WTC11 (cell line): ENCODE measurements at regions not wholly inside any gene's neighbourhood (a gene's known extent, or its start where the extent isn't known, plus 50 kb on each side); places are given as distances from the start of the nearest gene placed in this dataset.

Experiments used
- ATAC-seq: fragments of 200-7000 bp; cut with Tn5 transposase; 2 replicates; pipeline ENCODE4 v1.10.0; 2021; ENCODE audit warnings: mild to moderate bottlenecking, moderate library complexity
- CTCF ChIA-PET: fragments of 300-600 bp; sonication (Branson Sonifier 250); formaldehyde crosslinking; loops from one replicate; lab custom pipeline; 2021; ENCODE audit warnings: antibody characterized with exemption; lab: Charles Lee
- POLR2A ChIA-PET: fragments of 350-600 bp; sonication (Branson Sonifier 250); formaldehyde crosslinking; loops from one replicate; lab custom pipeline; 2021; ENCODE audit warnings: antibody characterized with exemption; lab: Charles Lee
- DNase-seq: peaks from one replicate; pipeline ENCODE4 v3.0.0; 2021; ENCODE audit warnings: low spot score
- H3K27ac Mint-ChIP-seq: 2 replicates; pipeline ENCODE4 v1.8.0; 2021; ENCODE audit warnings: mixed read lengths
- H3K27me3 Mint-ChIP-seq: 2 replicates; pipeline ENCODE4 v1.8.0; 2021; ENCODE audit warnings: low read depth, mild to moderate bottlenecking, moderate library complexity, mixed read lengths
- H3K36me3 Mint-ChIP-seq: 2 replicates; pipeline ENCODE4 v1.8.0; 2021; ENCODE audit warnings: mixed read lengths
- H3K4me1 Mint-ChIP-seq: 2 replicates; pipeline ENCODE4 v1.8.0; 2022; ENCODE audit warnings: mixed read lengths
- H3K4me3 Mint-ChIP-seq: 2 replicates; pipeline ENCODE4 v1.8.0; 2021; ENCODE audit warnings: mild to moderate bottlenecking, moderate library complexity, mixed read lengths
- H3K9me3 Mint-ChIP-seq: 2 replicates; pipeline ENCODE4 v1.8.0; 2021; ENCODE audit warnings: mixed read lengths
- AFF4 ChIP-seq: sonication (generic); formaldehyde crosslinking; IDR thresholded peaks from 2 replicates; pipeline ENCODE4 v1.8.1; 2023; ENCODE audit warnings: mild to moderate bottlenecking, missing genetic modification reagents, borderline replicate concordance
- ESRRA ChIP-seq: sonication (generic); formaldehyde crosslinking; IDR thresholded peaks from 2 replicates; pipeline ENCODE4 v1.8.1; 2022; ENCODE audit warnings: mild to moderate bottlenecking, missing genetic modification reagents, borderline replicate concordance
- GRHL2 ChIP-seq: fragments of 250-450 bp; sonication (Bioruptor Pico); IDR thresholded peaks from 2 replicates; pipeline ENCODE4 v1.8.0; 2022; ENCODE audit warnings: mild to moderate bottlenecking, moderate library complexity; ENCODE audit not compliant: insufficient replicate concordance, severe bottlenecking
- HMGA2 ChIP-seq: fragments of 250-450 bp; sonication (Bioruptor Pico); IDR thresholded peaks from 2 replicates; pipeline ENCODE4 v1.4.0; 2021; ENCODE audit warnings: mild to moderate bottlenecking, moderate library complexity
- IRF2 ChIP-seq: sonication (generic); formaldehyde crosslinking; IDR thresholded peaks from 2 replicates; pipeline ENCODE4 v1.8.0; 2022; ENCODE audit warnings: low read depth, missing genetic modification reagents, borderline replicate concordance
- JAZF1 ChIP-seq: fragments of 250-450 bp; sonication (Bioruptor Pico); IDR thresholded peaks from 2 replicates; pipeline ENCODE4 v1.9.0; 2021; ENCODE audit warnings: moderate library complexity, mild to moderate bottlenecking, inconsistent platforms
- KAT7 ChIP-seq: sonication (generic); formaldehyde crosslinking; IDR thresholded peaks from 2 replicates; pipeline ENCODE4 v1.8.1; 2023; ENCODE audit warnings: missing genetic modification reagents, mild to moderate bottlenecking, borderline replicate concordance
- MXD4 ChIP-seq: fragments of 250-450 bp; sonication (Bioruptor Pico); IDR thresholded peaks from 2 replicates; pipeline ENCODE4 v1.8.0; 2021; ENCODE audit warnings: mild to moderate bottlenecking, moderate library complexity, borderline replicate concordance
- NFE2L1 ChIP-seq: sonication (generic); formaldehyde crosslinking; IDR thresholded peaks from 2 replicates; pipeline ENCODE4 v1.8.1; 2023; ENCODE audit warnings: missing genetic modification reagents
- NR2C2 ChIP-seq: sonication (generic); formaldehyde crosslinking; IDR thresholded peaks from 2 replicates; pipeline ENCODE4 v1.8.0; 2022; ENCODE audit warnings: mild to moderate bottlenecking, missing genetic modification reagents
- PRRX2 ChIP-seq: fragments of 250-450 bp; sonication (Bioruptor Pico); IDR thresholded peaks from 2 replicates; pipeline ENCODE4 v1.8.0; 2021; ENCODE audit warnings: mild to moderate bottlenecking
- RELA ChIP-seq: sonication (generic); formaldehyde crosslinking; IDR thresholded peaks from 2 replicates; pipeline ENCODE4 v1.8.1; 2022; ENCODE audit warnings: missing genetic modification reagents, mild to moderate bottlenecking, borderline replicate concordance
- TCF7 ChIP-seq: sonication (generic); formaldehyde crosslinking; IDR thresholded peaks from 2 replicates; pipeline ENCODE4 v1.8.0; 2022; ENCODE audit warnings: mild to moderate bottlenecking, low read depth, missing genetic modification reagents, moderate library complexity
- TEAD4 ChIP-seq: sonication (generic); formaldehyde crosslinking; IDR thresholded peaks from 2 replicates; pipeline ENCODE4 v1.8.0; 2022; ENCODE audit warnings: mild to moderate bottlenecking, missing genetic modification reagents
- ZBTB21 ChIP-seq: sonication (generic); formaldehyde crosslinking; IDR thresholded peaks from 2 replicates; pipeline ENCODE4 v1.8.1; 2023; ENCODE audit warnings: mild to moderate bottlenecking, missing genetic modification reagents, borderline replicate concordance
- ZNF138 ChIP-seq: sonication (generic); formaldehyde crosslinking; conservative IDR thresholded peaks from 2 replicates; pipeline ENCODE4 v1.8.1; 2022; ENCODE audit warnings: mild to moderate bottlenecking, moderate library complexity, missing genetic modification reagents
- ZNF281 ChIP-seq: sonication (generic); formaldehyde crosslinking; IDR thresholded peaks from 2 replicates; pipeline ENCODE4 v1.8.0; 2023; ENCODE audit warnings: mild to moderate bottlenecking, missing genetic modification reagents
- ZNF423 ChIP-seq: fragments of 250-450 bp; sonication (Bioruptor Pico); IDR thresholded peaks from 2 replicates; pipeline ENCODE4 v2.1.2; 2022; ENCODE audit warnings: mild to moderate bottlenecking, moderate library complexity
- TF ChIP-seq, protein P1 (sequence below): sonication (generic); formaldehyde crosslinking; IDR thresholded peaks from 2 replicates; pipeline ENCODE4 v1.8.1; 2023; ENCODE audit warnings: mild to moderate bottlenecking, missing genetic modification reagents, moderate library complexity
- TF ChIP-seq, protein P2 (sequence below): sonication (generic); formaldehyde crosslinking; IDR thresholded peaks from 2 replicates; pipeline ENCODE4 v1.8.1; 2023; ENCODE audit warnings: mild to moderate bottlenecking, missing genetic modification reagents
- TF ChIP-seq, protein P3 (sequence below): fragments of 250-450 bp; sonication (Bioruptor Pico); IDR thresholded peaks from 2 replicates; pipeline ENCODE4 v1.9.0; 2021; ENCODE audit warnings: moderate library complexity, mild to moderate bottlenecking, inconsistent platforms, borderline replicate concordance
- TF ChIP-seq, protein P4 (sequence below): fragments of 250-450 bp; sonication (Bioruptor Pico); IDR thresholded peaks from 2 replicates; pipeline ENCODE4 v1.9.0; 2021; ENCODE audit warnings: mild to moderate bottlenecking, borderline replicate concordance

GRCh38 chr5:89556215-89556913 is 673.4 kb upstream of the MEF2C start (continued):
- TF ChIP-seq, protein P1, sequence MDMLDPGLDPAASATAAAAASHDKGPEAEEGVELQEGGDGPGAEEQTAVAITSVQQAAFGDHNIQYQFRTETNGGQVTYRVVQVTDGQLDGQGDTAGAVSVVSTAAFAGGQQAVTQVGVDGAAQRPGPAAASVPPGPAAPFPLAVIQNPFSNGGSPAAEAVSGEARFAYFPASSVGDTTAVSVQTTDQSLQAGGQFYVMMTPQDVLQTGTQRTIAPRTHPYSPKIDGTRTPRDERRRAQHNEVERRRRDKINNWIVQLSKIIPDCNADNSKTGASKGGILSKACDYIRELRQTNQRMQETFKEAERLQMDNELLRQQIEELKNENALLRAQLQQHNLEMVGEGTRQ (CRISPR knock-in tag): no peak
- TF ChIP-seq AFF4 (CRISPR knock-in tag): no peak
- no peak for TF ChIP-seq GRHL2 (CRISPR knock-in tag)
- TF ChIP-seq KAT7 (CRISPR knock-in tag): no peak
- TF ChIP-seq TEAD4: no peak
- TF ChIP-seq ESRRA (CRISPR knock-in tag): no peak
- TF ChIP-seq TCF7 (CRISPR knock-in tag): no peak
- no peak for TF ChIP-seq ZNF423
- TF ChIP-seq, all 79 proteins: peak for 0

GRCh38 chr5:89546657-89547056 is 663.7 kb upstream of the MEF2C start:
- DNase-seq (no peak), ATAC-seq (no peak)
- Mint-ChIP-seq H3K27ac (no peak overlapping the region), H3K27me3 (no peaks in the 10 kb centered on the region), H3K9me3 (no peaks in the 10 kb centered on the region), H3K36me3 (no peaks in the 10 kb centered on the region), H3K4me1 (peaks cover 30% of the 10 kb centered on the region), H3K4me3 (no peak overlapping the region)
- ChIA-PET CTCF (no interaction called here), POLR2A (no interaction called here)
- TF ChIP-seq ZBTB21 (CRISPR knock-in tag) (no peak), ZNF281 (no peak), HMGA2 (CRISPR knock-in tag) (no peak), MXD4 (CRISPR knock-in tag) (no peak), NFE2L1 (CRISPR knock-in tag) (no peak), ZNF138 (CRISPR knock-in tag) (no peak), RELA (CRISPR knock-in tag) (no peak), NR2C2 (CRISPR knock-in tag) (no peak), PRRX2 (CRISPR knock-in tag) (no peak), JAZF1 (no peak), IRF2 (CRISPR knock-in tag) (no peak)
- TF ChIP-seq, protein P1 (CRISPR knock-in tag): no peak
- TF ChIP-seq, protein P2, sequence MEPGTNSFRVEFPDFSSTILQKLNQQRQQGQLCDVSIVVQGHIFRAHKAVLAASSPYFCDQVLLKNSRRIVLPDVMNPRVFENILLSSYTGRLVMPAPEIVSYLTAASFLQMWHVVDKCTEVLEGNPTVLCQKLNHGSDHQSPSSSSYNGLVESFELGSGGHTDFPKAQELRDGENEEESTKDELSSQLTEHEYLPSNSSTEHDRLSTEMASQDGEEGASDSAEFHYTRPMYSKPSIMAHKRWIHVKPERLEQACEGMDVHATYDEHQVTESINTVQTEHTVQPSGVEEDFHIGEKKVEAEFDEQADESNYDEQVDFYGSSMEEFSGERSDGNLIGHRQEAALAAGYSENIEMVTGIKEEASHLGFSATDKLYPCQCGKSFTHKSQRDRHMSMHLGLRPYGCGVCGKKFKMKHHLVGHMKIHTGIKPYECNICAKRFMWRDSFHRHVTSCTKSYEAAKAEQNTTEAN (CRISPR knock-in tag): no peak
- TF ChIP-seq, protein P3, sequence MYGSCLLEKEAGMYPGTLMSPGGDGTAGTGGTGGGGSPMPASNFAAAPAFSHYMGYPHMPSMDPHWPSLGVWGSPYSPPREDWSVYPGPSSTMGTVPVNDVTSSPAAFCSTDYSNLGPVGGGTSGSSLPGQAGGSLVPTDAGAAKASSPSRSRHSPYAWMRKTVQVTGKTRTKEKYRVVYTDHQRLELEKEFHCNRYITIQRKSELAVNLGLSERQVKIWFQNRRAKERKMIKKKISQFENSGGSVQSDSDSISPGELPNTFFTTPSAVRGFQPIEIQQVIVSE (CRISPR knock-in tag): no peak
- TF ChIP-seq, protein P4, sequence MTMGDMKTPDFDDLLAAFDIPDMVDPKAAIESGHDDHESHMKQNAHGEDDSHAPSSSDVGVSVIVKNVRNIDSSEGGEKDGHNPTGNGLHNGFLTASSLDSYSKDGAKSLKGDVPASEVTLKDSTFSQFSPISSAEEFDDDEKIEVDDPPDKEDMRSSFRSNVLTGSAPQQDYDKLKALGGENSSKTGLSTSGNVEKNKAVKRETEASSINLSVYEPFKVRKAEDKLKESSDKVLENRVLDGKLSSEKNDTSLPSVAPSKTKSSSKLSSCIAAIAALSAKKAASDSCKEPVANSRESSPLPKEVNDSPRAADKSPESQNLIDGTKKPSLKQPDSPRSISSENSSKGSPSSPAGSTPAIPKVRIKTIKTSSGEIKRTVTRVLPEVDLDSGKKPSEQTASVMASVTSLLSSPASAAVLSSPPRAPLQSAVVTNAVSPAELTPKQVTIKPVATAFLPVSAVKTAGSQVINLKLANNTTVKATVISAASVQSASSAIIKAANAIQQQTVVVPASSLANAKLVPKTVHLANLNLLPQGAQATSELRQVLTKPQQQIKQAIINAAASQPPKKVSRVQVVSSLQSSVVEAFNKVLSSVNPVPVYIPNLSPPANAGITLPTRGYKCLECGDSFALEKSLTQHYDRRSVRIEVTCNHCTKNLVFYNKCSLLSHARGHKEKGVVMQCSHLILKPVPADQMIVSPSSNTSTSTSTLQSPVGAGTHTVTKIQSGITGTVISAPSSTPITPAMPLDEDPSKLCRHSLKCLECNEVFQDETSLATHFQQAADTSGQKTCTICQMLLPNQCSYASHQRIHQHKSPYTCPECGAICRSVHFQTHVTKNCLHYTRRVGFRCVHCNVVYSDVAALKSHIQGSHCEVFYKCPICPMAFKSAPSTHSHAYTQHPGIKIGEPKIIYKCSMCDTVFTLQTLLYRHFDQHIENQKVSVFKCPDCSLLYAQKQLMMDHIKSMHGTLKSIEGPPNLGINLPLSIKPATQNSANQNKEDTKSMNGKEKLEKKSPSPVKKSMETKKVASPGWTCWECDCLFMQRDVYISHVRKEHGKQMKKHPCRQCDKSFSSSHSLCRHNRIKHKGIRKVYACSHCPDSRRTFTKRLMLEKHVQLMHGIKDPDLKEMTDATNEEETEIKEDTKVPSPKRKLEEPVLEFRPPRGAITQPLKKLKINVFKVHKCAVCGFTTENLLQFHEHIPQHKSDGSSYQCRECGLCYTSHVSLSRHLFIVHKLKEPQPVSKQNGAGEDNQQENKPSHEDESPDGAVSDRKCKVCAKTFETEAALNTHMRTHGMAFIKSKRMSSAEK (CRISPR knock-in tag): no peak
